Neural progenitor cell (in vitro differentiated cells): ENCODE measurements at regions not wholly inside any gene's neighbourhood (a gene's known extent, or its start where the extent isn't known, plus 50 kb on each side); places are given as distances from the start of the nearest gene placed in this dataset.

Experiments
- CTCF ChIP-seq: fragments of 200-600 bp; sonication (generic); IDR thresholded peaks from 2 replicates; pipeline ENCODE4 v1.5.1; 2017; ENCODE audit warnings: antibody characterized with exemption, mild to moderate bottlenecking
- EZH2 ChIP-seq: fragments of 200-600 bp; sonication (generic); IDR thresholded peaks from 2 replicates; pipeline ENCODE4 v1.6.1; 2017; ENCODE audit warnings: antibody characterized with exemption, mild to moderate bottlenecking, moderate library complexity
- EZH2phosphoT487 ChIP-seq: fragments of 200-600 bp; sonication (generic); IDR thresholded peaks from 2 replicates; pipeline ENCODE4 v1.6.1; 2017; ENCODE audit warnings: antibody characterized with exemption

GRCh38 chr4:18180122-18180521, 158.6 kb upstream of the LCORL start:
- TF ChIP-seq CTCF (no peak), EZH2phosphoT487 (no peak), EZH2 (no peak)
